ENCODE measurements at regions not wholly inside any gene's neighbourhood (a gene's known extent, or its start where the extent isn't known, plus 50 kb on each side); places are given as distances from the start of the nearest gene placed in this dataset.

DNA sequence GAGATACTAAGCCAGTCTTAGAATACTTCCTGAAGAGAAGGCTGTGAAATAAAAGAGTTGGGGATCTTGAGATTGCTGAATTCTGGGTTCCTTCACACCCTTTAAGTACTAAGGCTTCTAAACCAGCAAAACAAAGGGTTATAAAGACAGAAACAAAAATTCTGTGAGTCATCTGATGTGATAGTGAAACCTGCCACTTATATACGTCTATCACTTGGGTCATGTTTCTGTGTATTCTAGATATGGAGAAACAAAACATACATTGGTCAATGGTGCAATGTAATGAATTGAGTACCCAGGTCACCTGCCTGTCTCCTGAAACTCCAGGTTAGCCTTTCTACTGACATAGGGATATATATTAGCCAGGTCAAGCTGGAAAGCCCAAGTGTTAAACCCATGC, 319.3 kb upstream of the GRAMD2B start:
- no peak for TF ChIP-seq GATA2 (IDR thresholded peaks at IDR 0.05; ENCODE audit: low read depth, low read length)
- no peak for TF ChIP-seq GATA3 (IDR thresholded peaks at IDR 0.05; ENCODE audit: low read depth, low read length)

DNA sequence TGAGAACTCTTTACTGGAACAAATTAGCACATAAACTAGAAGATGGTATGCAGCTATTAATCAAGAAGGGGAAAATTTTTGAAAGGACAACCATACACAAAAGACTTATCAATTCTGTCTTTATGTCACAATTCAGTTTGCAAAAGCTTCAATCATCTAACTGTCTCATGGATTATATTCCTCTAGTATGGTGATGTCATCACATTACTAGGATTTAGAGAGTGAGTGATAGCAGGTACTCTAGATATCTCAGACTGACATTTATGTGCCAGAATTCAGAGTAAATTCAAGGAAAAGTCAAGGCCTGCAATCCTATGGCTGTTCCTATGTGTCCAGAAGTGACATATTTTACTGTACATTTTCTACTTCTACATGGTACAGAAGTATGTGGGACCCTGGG, 318.9 kb upstream of the GRAMD2B start:
- no peak for TF ChIP-seq GATA2 (IDR thresholded peaks at IDR 0.05; ENCODE audit: low read depth, low read length)
- no peak for TF ChIP-seq GATA3 (IDR thresholded peaks at IDR 0.05; ENCODE audit: low read depth, low read length)

DNA sequence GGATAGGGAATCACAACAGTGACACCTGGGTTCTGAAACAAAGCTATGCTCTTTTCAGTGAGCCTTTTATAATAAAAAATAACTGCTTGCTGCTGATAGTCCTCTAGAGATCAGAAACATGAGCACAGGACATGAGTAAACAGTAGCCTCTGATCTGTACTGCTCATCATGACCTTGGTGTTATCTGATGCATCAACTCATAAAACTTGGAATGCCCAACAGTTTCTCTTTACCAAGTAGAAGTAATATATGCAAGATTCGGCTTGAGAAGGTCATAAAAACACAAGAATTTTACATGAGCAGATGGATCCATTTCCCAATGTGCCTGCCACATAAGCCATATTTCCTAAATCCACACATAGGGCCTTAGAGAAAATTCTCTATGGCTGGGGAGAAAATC, 318.3 kb upstream of the GRAMD2B start:
- TF ChIP-seq GATA2 (IDR thresholded peaks at IDR 0.05; ENCODE audit: low read depth, low read length) (no peak), GATA3 (IDR thresholded peaks at IDR 0.05; ENCODE audit: low read depth, low read length) (no peak)

DNA sequence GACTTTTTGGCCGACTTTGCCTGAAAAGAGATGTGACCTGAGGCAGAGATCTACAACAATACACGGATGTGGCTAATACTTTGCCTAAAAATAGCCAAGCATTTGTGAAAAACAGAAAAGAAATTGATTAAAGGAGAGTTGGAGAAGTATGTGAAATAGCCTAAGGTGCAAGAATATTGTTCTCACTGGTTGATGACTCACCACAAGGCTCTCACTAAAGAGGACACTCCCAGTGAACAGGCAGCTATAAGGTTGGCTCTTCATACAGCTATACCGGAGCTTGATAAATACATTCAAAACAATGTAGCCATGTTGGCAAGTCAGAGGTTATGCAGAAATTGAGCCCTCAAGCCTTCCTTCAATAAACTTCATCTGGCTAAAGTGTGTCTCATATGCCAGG, 317.2 kb upstream of the GRAMD2B start:
- TF ChIP-seq GATA2 (IDR thresholded peaks at IDR 0.05; ENCODE audit: low read depth, low read length) (no peak), GATA3 (IDR thresholded peaks at IDR 0.05; ENCODE audit: low read depth, low read length) (no peak)

DNA sequence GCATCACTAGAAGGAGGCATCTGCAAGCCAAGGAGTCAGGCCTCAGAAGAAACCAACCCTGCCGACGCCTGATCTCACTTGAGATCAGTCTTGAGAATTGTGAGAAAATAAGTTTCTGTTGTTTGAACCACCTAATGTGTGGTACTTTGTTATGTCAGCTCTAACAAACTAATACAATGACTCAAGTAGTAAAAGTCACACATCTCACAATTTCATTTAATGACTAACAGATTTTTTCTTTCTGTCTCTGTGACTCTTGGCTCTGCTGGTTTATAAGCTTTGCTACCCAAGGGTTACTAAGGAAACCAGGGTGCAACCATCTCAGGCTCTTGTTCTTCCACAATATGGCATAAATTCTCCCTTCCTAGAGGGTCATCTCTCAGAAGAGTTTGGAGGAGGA, 315.8 kb upstream of the GRAMD2B start:
- no peak for TF ChIP-seq GATA3 (IDR thresholded peaks at IDR 0.05; ENCODE audit: low read depth, low read length)
- no peak for TF ChIP-seq GATA2 (IDR thresholded peaks at IDR 0.05; ENCODE audit: low read depth, low read length)

DNA sequence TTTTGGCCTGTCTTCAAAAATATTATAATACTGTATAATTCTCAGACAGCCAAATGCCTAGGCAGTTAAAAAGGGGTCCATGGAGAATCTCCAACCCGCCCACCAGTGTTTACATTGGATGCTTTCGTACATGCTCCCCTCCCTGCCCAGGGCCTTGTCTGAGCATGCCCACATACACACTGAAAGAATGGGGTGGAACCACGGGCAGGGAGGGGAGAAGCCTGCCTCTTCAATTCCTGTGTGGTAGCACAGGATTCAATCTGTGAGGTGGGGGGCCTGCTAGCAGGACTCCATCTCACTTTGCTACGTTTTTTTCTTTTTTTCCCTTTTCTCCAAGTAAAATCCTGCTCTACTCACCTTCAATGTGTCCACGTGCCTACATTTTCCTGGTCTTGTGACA, 314.7 kb upstream of the GRAMD2B start:
- TF ChIP-seq GATA3 (IDR thresholded peaks at IDR 0.05; ENCODE audit: low read depth, low read length) = no peak

DNA sequence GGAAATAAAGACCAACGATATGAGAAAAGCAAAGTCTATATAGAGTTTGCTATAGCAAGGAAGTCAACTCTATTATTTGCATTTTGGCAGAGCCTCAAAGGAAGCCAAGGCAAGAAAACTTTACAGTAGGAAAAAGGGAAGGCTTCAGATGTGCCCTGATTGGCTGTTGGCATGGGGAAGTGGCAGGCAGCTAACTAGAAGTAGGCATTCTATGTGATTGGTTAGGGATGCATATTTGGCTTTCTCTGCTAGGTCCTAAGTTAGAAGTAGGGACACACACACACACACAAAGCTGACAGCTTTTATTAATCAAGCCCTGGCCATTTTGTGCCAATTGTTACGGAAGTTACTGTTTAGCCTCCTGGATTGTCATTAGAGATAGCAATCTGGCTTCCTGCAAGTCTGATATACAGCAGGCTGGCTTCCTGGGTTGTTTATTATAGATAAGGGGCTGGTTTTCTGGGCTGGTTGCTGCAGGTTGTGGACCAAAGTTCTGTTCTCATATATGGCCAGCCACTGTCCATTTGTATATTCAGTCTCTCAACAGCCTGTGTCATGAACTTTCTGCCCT, 308.1 kb upstream of the GRAMD2B start:
- TF ChIP-seq GATA2 (IDR thresholded peaks at IDR 0.05; ENCODE audit: low read depth, low read length) (peak; percentile 86), GATA3 (IDR thresholded peaks at IDR 0.05; ENCODE audit: low read depth, low read length) (peak; percentile 96)

DNA sequence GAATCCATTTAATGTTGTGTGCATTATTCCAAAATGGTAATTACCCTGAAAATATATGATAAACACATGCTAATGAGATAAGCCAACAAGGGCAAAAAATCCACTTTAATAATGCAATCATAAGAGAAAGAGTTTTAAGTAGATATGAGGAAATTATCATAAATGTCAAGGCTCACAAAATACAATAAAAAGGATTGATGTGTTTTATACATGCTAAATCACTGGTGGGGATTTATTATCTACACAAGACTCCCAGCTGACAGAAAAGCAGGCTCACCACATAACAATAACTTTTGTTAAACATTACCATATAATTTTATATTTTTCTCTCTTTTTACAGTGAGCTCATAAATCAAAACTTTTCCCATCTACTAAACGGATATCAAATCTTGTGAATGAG, 306.2 kb upstream of the GRAMD2B start:
- TF ChIP-seq GATA2 (IDR thresholded peaks at IDR 0.05; ENCODE audit: low read depth, low read length) (no peak), GATA3 (IDR thresholded peaks at IDR 0.05; ENCODE audit: low read depth, low read length) (no peak)

DNA sequence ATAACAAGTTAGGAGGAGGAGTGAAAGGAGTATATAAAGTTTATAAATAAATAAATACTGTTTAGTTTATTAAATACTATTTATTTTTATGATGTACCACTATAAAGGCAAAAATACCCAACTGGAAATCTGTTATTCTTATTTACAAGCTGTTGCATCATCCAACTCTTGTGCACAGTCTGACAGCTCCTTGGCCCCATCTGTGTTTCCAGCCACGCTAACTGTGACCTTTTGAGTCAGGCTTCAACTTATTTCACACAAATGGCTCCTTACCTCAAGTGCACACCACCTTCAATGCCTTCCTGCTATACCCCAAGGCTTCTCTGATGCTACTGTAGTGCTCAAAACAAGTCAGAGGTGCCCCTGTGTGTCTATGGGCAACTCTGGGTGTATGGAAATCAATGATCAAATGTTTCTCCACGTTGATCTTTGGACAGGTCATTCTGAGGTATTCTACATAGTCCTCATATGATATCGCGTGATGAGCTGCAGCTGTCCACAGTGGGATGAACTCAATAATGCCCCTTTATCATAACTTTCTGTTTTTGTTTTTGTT, 303.2 kb upstream of the GRAMD2B start:
- TF ChIP-seq GATA3 (IDR thresholded peaks at IDR 0.05; ENCODE audit: low read depth, low read length) = no peak
- no peak for TF ChIP-seq GATA2 (IDR thresholded peaks at IDR 0.05; ENCODE audit: low read depth, low read length)

DNA sequence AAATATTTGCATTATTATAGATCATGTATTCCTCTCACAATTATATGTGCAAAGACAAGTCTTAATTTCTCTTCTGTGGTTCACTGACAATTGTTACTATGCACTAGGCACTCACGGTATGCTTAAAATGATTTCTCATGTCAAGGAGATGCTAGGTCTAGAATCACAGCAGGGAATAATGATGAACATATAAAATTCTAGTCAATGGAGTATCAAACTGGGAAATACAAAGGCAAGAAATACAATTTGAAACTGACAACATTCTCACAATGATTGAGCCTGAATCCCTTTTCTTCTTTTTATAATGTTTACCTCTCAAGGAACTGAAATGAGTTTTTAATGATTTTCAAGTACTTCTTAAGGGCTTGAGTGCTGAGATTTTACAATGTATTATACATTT, 302.3 kb upstream of the GRAMD2B start:
- TF ChIP-seq GATA2 (IDR thresholded peaks at IDR 0.05; ENCODE audit: low read depth, low read length) (no peak), GATA3 (IDR thresholded peaks at IDR 0.05; ENCODE audit: low read depth, low read length) (no peak)

DNA sequence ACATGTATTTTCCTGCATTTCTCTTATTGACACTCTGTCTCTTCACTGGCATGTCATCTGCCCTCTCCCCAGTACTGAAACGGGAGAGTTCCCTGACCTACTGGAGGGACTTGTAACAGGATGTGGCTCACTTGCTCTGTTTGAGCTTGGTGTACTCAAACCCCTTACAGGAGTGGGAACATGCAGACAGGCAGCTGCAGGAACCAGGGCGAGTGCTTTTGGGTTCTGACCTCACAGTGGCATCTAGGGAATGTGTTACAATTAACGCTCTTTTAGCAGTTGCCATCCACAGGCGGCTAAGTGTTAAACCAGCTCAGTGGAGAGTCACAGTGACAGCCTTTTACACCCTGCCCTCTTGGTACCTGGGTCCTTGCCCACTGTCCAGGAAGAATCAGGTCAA, 300.3 kb upstream of the GRAMD2B start:
- TF ChIP-seq GATA3 (IDR thresholded peaks at IDR 0.05; ENCODE audit: low read depth, low read length) (no peak), GATA2 (IDR thresholded peaks at IDR 0.05; ENCODE audit: low read depth, low read length) (no peak)

DNA sequence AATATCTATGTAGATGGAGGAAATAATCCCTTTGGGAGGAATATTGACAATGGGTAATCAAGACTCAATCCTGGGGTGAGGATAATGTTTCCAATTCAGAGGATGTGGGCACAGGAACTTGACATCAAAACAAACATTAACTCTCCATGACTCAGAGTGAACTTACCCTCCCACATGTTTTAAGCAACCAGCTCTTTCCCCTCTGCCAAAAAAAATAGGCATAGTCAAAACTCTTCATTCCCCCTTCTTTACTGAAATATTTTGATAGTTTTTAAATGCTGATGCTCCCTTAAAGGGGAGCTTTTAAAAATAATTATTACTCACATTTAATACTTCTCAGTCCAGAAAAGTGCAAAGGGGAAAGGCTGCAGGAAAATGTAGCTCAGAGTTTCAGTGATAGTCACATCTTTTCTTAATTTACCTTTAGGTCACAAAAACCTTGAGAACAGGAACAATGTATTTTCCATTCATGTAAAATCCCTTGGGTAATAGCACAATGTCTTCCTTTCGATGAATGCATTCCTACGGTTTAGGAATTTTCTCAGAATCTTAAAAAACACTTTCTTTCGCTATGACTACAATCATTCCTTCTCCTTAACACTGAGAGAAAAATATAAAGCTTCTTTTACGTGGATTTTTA, 298.4 kb upstream of the GRAMD2B start:
- TF ChIP-seq GATA3 (IDR thresholded peaks at IDR 0.05; ENCODE audit: low read depth, low read length) = no peak
- no peak for TF ChIP-seq GATA2 (IDR thresholded peaks at IDR 0.05; ENCODE audit: low read depth, low read length)

DNA sequence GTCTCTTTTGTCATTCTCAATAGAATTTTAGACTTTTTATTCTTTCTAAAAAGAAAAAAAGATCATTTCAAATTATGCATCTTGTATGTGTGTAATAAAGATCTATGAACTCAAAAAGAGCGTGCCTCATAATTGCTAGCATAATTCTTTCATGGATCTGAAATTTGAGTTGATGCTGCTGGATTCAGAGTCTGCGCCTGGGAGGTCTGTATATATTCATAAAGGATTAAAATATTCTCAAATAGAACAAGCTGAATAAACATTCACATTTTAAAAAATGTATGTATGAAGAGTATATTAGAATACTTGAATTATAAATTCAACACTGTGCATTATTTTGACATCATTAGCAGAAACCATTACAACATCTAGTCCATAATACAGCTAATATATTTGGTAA, 297.8 kb upstream of the GRAMD2B start:
- TF ChIP-seq GATA3 (IDR thresholded peaks at IDR 0.05; ENCODE audit: low read depth, low read length) = no peak

DNA sequence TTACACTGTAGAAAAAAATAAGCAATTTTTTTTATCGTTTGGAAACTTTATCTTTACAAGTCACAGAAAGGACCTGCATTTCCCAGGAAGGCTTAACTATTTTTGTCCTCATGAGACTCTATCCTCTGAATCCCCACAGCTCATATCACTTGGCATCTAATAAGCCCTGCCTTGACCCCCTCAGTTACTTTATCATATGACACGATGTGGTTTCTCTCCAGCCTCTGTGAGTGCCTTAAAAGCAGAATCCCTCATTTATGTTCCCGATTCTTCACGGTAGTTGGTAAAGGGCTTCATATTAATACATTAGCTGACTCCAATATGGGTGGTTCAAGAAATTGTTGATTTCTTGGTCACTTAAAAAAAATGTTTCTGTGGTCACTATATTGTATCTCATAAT, 296.6 kb upstream of the GRAMD2B start:
- TF ChIP-seq GATA2 (IDR thresholded peaks at IDR 0.05; ENCODE audit: low read depth, low read length) = no peak
- no peak for TF ChIP-seq GATA3 (IDR thresholded peaks at IDR 0.05; ENCODE audit: low read depth, low read length)

DNA sequence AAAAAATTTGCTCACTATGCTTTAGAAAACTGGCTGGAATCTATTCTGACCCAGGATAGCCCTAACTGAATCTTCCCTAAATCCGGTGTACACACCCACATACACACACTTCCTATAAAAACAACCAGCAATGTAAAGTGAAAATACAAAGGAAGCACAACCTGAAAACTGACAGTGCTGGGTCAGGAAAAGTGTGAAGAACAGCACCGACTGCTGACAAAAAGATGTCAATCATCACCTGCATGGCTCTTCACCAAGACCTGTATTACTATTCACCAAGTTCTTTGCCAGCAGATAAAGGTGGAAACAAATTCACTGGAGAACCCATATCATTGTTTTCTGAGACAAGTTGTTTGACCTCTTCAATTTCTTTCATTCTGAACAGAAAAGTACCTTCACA, 293.8 kb upstream of the GRAMD2B start:
- TF ChIP-seq GATA2 (IDR thresholded peaks at IDR 0.05; ENCODE audit: low read depth, low read length) (no peak), GATA3 (IDR thresholded peaks at IDR 0.05; ENCODE audit: low read depth, low read length) (no peak)

DNA sequence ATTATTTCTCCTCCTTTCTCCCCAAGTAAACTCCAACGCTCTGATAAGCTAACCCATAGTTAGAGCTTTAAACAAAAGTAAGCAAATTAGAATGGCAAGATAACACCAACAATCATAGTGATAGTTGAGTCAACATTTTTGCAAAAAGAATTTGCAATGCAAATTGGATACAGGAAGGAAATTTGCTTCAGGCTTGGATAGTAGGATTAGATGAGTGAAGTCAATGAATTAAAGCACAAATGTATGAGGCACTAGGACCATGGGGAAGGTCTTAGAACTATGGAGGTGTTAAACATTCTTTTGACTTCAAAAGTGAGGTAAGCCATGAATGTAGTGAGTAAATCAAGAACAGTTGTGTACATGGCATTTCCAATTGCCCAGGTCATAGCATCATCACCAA, 289.8 kb upstream of the GRAMD2B start:
- TF ChIP-seq GATA3 (IDR thresholded peaks at IDR 0.05; ENCODE audit: low read depth, low read length) (no peak), GATA2 (IDR thresholded peaks at IDR 0.05; ENCODE audit: low read depth, low read length) (no peak)

Measured in SH-SY5Y (cell line).